ENCODE measurements at regions not wholly inside any gene's neighbourhood (a gene's known extent, or its start where the extent isn't known, plus 50 kb on each side); places are given as distances from the start of the nearest gene placed in this dataset.

DNA sequence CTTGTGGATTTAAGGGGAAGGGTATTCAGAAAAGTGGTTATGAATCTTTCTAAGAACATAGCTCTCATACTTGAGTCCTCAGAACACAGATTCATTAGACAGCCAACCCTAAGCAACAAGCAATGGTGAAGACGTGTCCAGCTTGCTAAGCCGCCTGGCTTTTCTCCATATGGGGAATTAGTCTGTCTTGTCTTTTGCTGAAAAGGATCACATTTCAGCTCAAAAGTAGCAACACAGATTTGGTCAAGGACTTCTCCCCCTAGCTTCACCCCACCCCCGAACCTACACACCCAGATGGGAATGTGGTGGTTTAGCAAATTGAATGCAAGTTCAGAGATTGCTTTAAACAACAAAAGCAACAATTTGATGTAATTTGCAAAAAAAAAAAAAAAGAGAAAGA is 103.3 kb upstream of the RASGEF1B start:
- ChIA-PET CTCF (no interaction called here), POLR2A (no interaction called here)
- in situ Hi-C loops (cut with HindIII; ENCODE audit: low pct_unique_long_range_greater_than_20kb, low sequenced_read_pairs) (no loop called here), intact Hi-C loops (cut with micrococcal nuclease; ENCODE audit: unreplicated experiment) (loop anchor here (10.0 kb wide), 1 partner anchor 60 kb away; no protein-coding TSS in a partner anchor)
- Histone ChIP-seq H3K36me3 (ENCODE audit: control insufficient read depth, insufficient read depth, low read length) (no peaks in the 10 kb centered on the region), H3K4me1 (ENCODE audit: control insufficient read depth, insufficient read depth, low read length) (no peaks in the 10 kb centered on the region), H3K27ac (ENCODE audit: low read length) (no peak overlapping the region), H3K4me3 (ENCODE audit: low read depth in 2 of 2, low read length in 2 of 2) (no peak overlapping the region), H3K9me3 (ENCODE audit: control insufficient read depth, insufficient read depth, low read depth, low read length) (no peaks in the 10 kb centered on the region), H3K27me3 (ENCODE audit: control insufficient read depth, insufficient read depth, low read length) (no peaks in the 10 kb centered on the region)
- ATAC-seq (no peak), DNase-seq (ENCODE audit: low read depth, low spot score) (no peak)
- BruUV-seq (replicated peaks) = no TSS peak
- TF ChIP-seq, protein P1, sequence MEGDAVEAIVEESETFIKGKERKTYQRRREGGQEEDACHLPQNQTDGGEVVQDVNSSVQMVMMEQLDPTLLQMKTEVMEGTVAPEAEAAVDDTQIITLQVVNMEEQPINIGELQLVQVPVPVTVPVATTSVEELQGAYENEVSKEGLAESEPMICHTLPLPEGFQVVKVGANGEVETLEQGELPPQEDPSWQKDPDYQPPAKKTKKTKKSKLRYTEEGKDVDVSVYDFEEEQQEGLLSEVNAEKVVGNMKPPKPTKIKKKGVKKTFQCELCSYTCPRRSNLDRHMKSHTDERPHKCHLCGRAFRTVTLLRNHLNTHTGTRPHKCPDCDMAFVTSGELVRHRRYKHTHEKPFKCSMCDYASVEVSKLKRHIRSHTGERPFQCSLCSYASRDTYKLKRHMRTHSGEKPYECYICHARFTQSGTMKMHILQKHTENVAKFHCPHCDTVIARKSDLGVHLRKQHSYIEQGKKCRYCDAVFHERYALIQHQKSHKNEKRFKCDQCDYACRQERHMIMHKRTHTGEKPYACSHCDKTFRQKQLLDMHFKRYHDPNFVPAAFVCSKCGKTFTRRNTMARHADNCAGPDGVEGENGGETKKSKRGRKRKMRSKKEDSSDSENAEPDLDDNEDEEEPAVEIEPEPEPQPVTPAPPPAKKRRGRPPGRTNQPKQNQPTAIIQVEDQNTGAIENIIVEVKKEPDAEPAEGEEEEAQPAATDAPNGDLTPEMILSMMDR (IDR thresholded peaks at IDR 0.05) = no peak
- TF ChIP-seq SIN3A (IDR thresholded peaks at IDR 0.05; ENCODE audit: borderline replicate concordance, insufficient read depth, low read depth, low read length) = no peak
- no peak for TF ChIP-seq POLR2AphosphoS5 (IDR thresholded peaks at IDR 0.05; ENCODE audit: low read depth, low read length)
- no peak for TF ChIP-seq REST (IDR thresholded peaks at IDR 0.05; ENCODE audit: insufficient read depth in 1 of 2, low read depth in 2 of 2, low read length in 1 of 2)
- TF ChIP-seq TCF7L2 (IDR thresholded peaks at IDR 0.05; ENCODE audit: low read depth, low read length) = no peak

GRCh38 chr4:81573840-81574239 is 102.1 kb upstream of the RASGEF1B start:
- POLR2A ChIA-PET = no interaction called here
- Histone ChIP-seq H3K4me1 (ENCODE audit: control insufficient read depth, insufficient read depth, low read length) (no peaks in the 10 kb centered on the region), H3K27ac (ENCODE audit: low read length) (no peak overlapping the region), H3K27me3 (ENCODE audit: control insufficient read depth, insufficient read depth, low read length) (no peaks in the 10 kb centered on the region), H3K9me3 (ENCODE audit: control insufficient read depth, insufficient read depth, low read depth, low read length) (no peaks in the 10 kb centered on the region), H3K36me3 (ENCODE audit: control insufficient read depth, insufficient read depth, low read length) (no peaks in the 10 kb centered on the region), H3K4me3 (ENCODE audit: low read depth in 2 of 2, low read length in 2 of 2) (no peak overlapping the region)
- in situ Hi-C loops (cut with HindIII; ENCODE audit: low pct_unique_long_range_greater_than_20kb, low sequenced_read_pairs) (no loop called here), intact Hi-C loops (cut with micrococcal nuclease; ENCODE audit: unreplicated experiment) (loop anchor here (10.0 kb wide), 1 partner anchor 61 kb away; no protein-coding TSS in a partner anchor)
- DNase-seq (ENCODE audit: low read depth, low spot score) = no peak
- ATAC-seq = no peak
- BruUV-seq (replicated peaks) = no TSS peak
- CTCF ChIA-PET = no interaction called here
- TF ChIP-seq TCF7L2 (IDR thresholded peaks at IDR 0.05; ENCODE audit: low read depth, low read length) (no peak), SIN3A (IDR thresholded peaks at IDR 0.05; ENCODE audit: borderline replicate concordance, insufficient read depth, low read depth, low read length) (no peak), POLR2AphosphoS5 (IDR thresholded peaks at IDR 0.05; ENCODE audit: low read depth, low read length) (no peak)

DNA sequence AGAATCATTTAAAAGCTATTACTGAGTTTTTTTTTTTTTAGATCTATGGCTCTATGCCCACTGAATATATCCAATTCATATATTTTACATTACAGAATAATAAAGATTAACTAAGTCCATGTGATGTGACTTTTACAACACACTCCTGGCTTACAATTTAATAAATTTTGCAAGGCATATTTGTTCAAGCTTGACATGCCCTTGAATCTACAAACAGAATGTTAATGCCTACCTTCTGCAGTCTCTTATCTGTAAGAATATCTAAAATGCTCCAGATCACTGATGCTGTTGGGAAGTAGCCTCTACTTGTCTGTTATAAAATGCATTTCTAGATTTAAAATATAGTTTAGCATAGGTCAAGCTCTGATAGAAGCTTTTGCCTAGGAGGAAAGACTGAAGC is 100.7 kb upstream of the RASGEF1B start:
- in situ Hi-C loops (cut with HindIII; ENCODE audit: low pct_unique_long_range_greater_than_20kb, low sequenced_read_pairs) = no loop called here
- ATAC-seq (no peak), DNase-seq (ENCODE audit: low read depth, low spot score) (no peak)
- BruUV-seq (replicated peaks) = no TSS peak
- ChIA-PET CTCF (no interaction called here), POLR2A (no interaction called here)
- no peaks in the 10 kb centered on the region for H3K9me3 ChIP-seq (ENCODE audit: control insufficient read depth, insufficient read depth, low read depth, low read length)
- intact Hi-C loops (cut with micrococcal nuclease; ENCODE audit: unreplicated experiment) = loop anchor here (10.0 kb wide), 1 partner anchor 62 kb away; no protein-coding TSS in a partner anchor
- no peak overlapping the region for H3K4me3 ChIP-seq (ENCODE audit: low read depth in 2 of 2, low read length in 2 of 2)
- no peak overlapping the region for H3K27ac ChIP-seq (ENCODE audit: low read length)
- H3K4me1 ChIP-seq (ENCODE audit: control insufficient read depth, insufficient read depth, low read length) = no peaks in the 10 kb centered on the region
- H3K27me3 ChIP-seq (ENCODE audit: control insufficient read depth, insufficient read depth, low read length) = no peaks in the 10 kb centered on the region
- no peaks in the 10 kb centered on the region for H3K36me3 ChIP-seq (ENCODE audit: control insufficient read depth, insufficient read depth, low read length)
- TF ChIP-seq SIN3A (IDR thresholded peaks at IDR 0.05; ENCODE audit: borderline replicate concordance, insufficient read depth, low read depth, low read length) (no peak), REST (IDR thresholded peaks at IDR 0.05; ENCODE audit: insufficient read depth in 1 of 2, low read depth in 2 of 2, low read length in 1 of 2) (no peak)

Measured in Panc1 (cell line).